B cell (primary cell): ENCODE measurements at regions not wholly inside any gene's neighbourhood (a gene's known extent, or its start where the extent isn't known, plus 50 kb on each side); places are given as distances from the start of the nearest gene placed in this dataset.

Source experiments
- ATAC-seq: fragments of 200-7000 bp; cut with Tn5 transposase; one replicate; pipeline ENCODE4 v1.10.0; 2021; ENCODE audit warnings: low read depth, mild to moderate bottlenecking, moderate number of reproducible peaks, moderate library complexity
- CTCF ChIA-PET: fragments of 350-600 bp; sonication (Branson Sonifier 250); formaldehyde crosslinking; loops from one replicate; lab custom pipeline; 2021; ENCODE audit warnings: antibody characterized with exemption, inconsistent platforms; lab: Charles Lee
- POLR2A ChIA-PET: fragments of 350-600 bp; sonication (Branson Sonifier 250); formaldehyde crosslinking; loops from one replicate; lab custom pipeline; 2021; ENCODE audit warnings: antibody characterized with exemption; lab: Charles Lee
- DNase-seq: peaks from one replicate; pipeline ENCODE4 v3.0.0; 2013
- H2AFZ ChIP-seq: 2 replicates; pipeline ENCODE4 v1.6.1; 2012; ENCODE audit warnings: mild to moderate bottlenecking, low read depth, low read length; ENCODE audit not compliant: insufficient read depth, poor library complexity, severe bottlenecking
- H3K27ac ChIP-seq, 2 donors: 1 replicate in 1 of 2; 2 replicates in 1 of 2; pipeline ENCODE4 v1.5.1; 2012 to 2013; ENCODE audit warnings: low read length in 2 of 2, mild to moderate bottlenecking in 2 of 2, moderate library complexity in 1 of 2
- H3K27me3 ChIP-seq, 4 experiments: fragments of 200-600 bp in 1 of 4; sonication (generic) in 1 of 4; replicated peaks in 1 of 4; 1 replicate in 2 of 4; 2 replicates in 2 of 4; pipeline versions ENCODE4 v1.6.1 to v1.7.0; 2013 to 2016; ENCODE audit warnings: low read length in 3 of 4, mild to moderate bottlenecking in 2 of 4, mixed read lengths in 1 of 4, moderate library complexity in 1 of 4; ENCODE audit not compliant: insufficient read depth in 4 of 4, control insufficient read depth in 3 of 4; ENCODE audit errors: control extremely low read depth in 1 of 4
- H3K36me3 ChIP-seq, 2 experiments: replicated peaks in 1 of 2; 1 replicate in 1 of 2; 2 replicates in 1 of 2; pipeline versions ENCODE4 v1.6.1 to v1.7.1; 2013; ENCODE audit warnings: low read length in 1 of 2; ENCODE audit not compliant: insufficient read depth in 2 of 2, control insufficient read depth in 1 of 2; ENCODE audit errors: control extremely low read depth in 1 of 2, extremely low read depth in 1 of 2
- H3K4me1 ChIP-seq, 2 donors: fragments of 200-600 bp in 1 of 2; sonication (generic) in 1 of 2; 1 replicate in 1 of 2; 2 replicates in 1 of 2; pipeline versions ENCODE4 v1.5.1 to v1.6.1; 2013 to 2017; ENCODE audit warnings: low read length in 2 of 2; ENCODE audit not compliant: control insufficient read depth in 2 of 2, insufficient read depth in 2 of 2
- H3K4me2 ChIP-seq: replicated peaks from 2 replicates; pipeline ENCODE3; 2012; ENCODE audit warnings: mild to moderate bottlenecking, low read depth, low read length; ENCODE audit not compliant: poor library complexity, severe bottlenecking
- H3K4me3 ChIP-seq, 5 experiments: fragments of 200-600 bp in 1 of 5; sonication (generic) in 1 of 5; 1 replicate in 3 of 5; 2 replicates in 2 of 5; pipeline versions ENCODE4 v1.5.1 to v1.7.0; 2011 to 2016; ENCODE audit warnings: low read length in 4 of 5, mild to moderate bottlenecking in 4 of 5, low read depth in 2 of 5, control low read depth in 1 of 5, moderate library complexity in 1 of 5; ENCODE audit not compliant: insufficient read depth in 1 of 5; ENCODE audit errors: control extremely low read depth in 1 of 5, extremely low read depth in 1 of 5
- H3K79me2 ChIP-seq: fragments of 200-600 bp; sonication (generic); one replicate; pipeline ENCODE4 v1.6.0; 2016; ENCODE audit warnings: low read length; ENCODE audit not compliant: control insufficient read depth, insufficient read depth
- H3K9ac ChIP-seq: fragments of 200-600 bp; sonication (generic); 2 replicates; pipeline ENCODE4 v1.6.1; 2017; ENCODE audit warnings: mild to moderate bottlenecking, low read length, moderate library complexity
- H3K9me3 ChIP-seq, 3 donors: one replicate each; pipeline versions ENCODE4 v1.6.1 to v1.7.1; 2013; ENCODE audit warnings: low read length in 2 of 3; ENCODE audit not compliant: control insufficient read depth in 2 of 3, insufficient read depth in 1 of 3; ENCODE audit errors: control extremely low read depth in 1 of 3
- H4K20me1 ChIP-seq: 2 replicates; pipeline ENCODE4 v1.6.0; 2012; ENCODE audit warnings: mild to moderate bottlenecking, low read length; ENCODE audit not compliant: insufficient read depth, control insufficient read depth, poor library complexity, severe bottlenecking
- H3K27ac Mint-ChIP-seq: one replicate; pipeline ENCODE4 v1.8.0; 2021; ENCODE audit warnings: mixed read lengths
- H3K27me3 Mint-ChIP-seq: one replicate; pipeline ENCODE4 v1.8.0; 2021; ENCODE audit warnings: mixed read lengths
- H3K4me1 Mint-ChIP-seq: one replicate; pipeline ENCODE4 v1.8.0; 2021; ENCODE audit warnings: mixed read lengths
- H3K4me3 Mint-ChIP-seq: one replicate; pipeline ENCODE4 v1.8.0; 2021; ENCODE audit warnings: mixed read lengths
- H3K9me3 Mint-ChIP-seq: one replicate; pipeline ENCODE4 v1.8.0; 2022; ENCODE audit warnings: mixed read lengths; ENCODE audit not compliant: insufficient read depth
- EZH2 ChIP-seq: IDR thresholded peaks from 2 replicates; pipeline ENCODE4 v1.6.1; 2012; ENCODE audit warnings: borderline replicate concordance, low read depth, mild to moderate bottlenecking, moderate library complexity, low read length; ENCODE audit not compliant: insufficient read depth, poor library complexity, severe bottlenecking
- WGBS: methylation state at CpG from one replicate; pipeline ENCODE4 v1.1.5; 2013; ENCODE audit warnings: missing lambda C conversion rate; ENCODE audit not compliant: insufficient coverage; 5-methylcytosine and 5-hydroxymethylcytosine counted together
- intact Hi-C: fragments of 100-400 bp; cut with micrococcal nuclease; formaldehyde crosslinking; loops from one replicate; pipeline ENCODE4 v1.10.0; 2022
- TF ChIP-seq, protein P1 (sequence below): fragments of 200-600 bp; IDR thresholded peaks from one replicate; pipeline ENCODE4 v1.8.0; 2022; ENCODE audit warnings: antibody characterized with exemption, mild to moderate bottlenecking

DNA sequence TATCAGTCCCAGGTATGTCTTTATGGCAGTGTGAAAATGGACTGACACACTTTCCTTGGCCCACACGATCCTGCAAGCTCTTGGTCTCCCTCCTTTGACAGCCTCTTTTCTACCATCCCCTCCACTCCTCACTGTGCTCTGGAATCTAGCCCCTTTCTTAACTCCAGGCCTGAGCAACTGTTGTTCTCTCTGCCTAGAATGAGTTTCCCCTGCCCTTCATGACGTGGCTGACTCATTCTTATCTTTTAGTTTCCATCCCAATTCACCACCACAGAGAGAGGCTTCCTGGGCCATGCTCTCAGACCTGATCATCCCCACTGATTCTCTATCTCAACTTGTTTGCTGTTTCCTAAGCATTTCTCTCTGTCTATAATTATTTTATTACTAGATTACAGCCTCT, 157.4 kb upstream of the HMGA2 start:
- Histone ChIP-seq H3K27ac (no peak overlapping the region), H3K4me3 (no peak overlapping the region), H3K4me1 (no peaks in the 10 kb centered on the region), H3K4me2 (no peak overlapping the region), H3K79me2 (no peaks in the 10 kb centered on the region), H4K20me1 (no peaks in the 10 kb centered on the region), H3K27me3 (no peaks in the 10 kb centered on the region), H3K9me3 (no peaks in the 10 kb centered on the region), H3K9ac (no peak overlapping the region), H3K36me3 (no peaks in the 10 kb centered on the region), H2AFZ (no peak overlapping the region)
- ChIA-PET POLR2A (no interaction called here), CTCF (no interaction called here)
- no peak overlapping the region for H3K27ac Mint-ChIP-seq
- H3K4me3 Mint-ChIP-seq, result no peak overlapping the region
- ATAC-seq, result no peak
- TF ChIP-seq EZH2, result no peak
- TF ChIP-seq, protein P1, sequence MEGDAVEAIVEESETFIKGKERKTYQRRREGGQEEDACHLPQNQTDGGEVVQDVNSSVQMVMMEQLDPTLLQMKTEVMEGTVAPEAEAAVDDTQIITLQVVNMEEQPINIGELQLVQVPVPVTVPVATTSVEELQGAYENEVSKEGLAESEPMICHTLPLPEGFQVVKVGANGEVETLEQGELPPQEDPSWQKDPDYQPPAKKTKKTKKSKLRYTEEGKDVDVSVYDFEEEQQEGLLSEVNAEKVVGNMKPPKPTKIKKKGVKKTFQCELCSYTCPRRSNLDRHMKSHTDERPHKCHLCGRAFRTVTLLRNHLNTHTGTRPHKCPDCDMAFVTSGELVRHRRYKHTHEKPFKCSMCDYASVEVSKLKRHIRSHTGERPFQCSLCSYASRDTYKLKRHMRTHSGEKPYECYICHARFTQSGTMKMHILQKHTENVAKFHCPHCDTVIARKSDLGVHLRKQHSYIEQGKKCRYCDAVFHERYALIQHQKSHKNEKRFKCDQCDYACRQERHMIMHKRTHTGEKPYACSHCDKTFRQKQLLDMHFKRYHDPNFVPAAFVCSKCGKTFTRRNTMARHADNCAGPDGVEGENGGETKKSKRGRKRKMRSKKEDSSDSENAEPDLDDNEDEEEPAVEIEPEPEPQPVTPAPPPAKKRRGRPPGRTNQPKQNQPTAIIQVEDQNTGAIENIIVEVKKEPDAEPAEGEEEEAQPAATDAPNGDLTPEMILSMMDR, result no peak
- WGBS, result 66% methylated on average over 2 of the region's 2 CpGs
- intact Hi-C loops, result no loop called here
- H3K4me1 Mint-ChIP-seq, result no peaks in the 10 kb centered on the region
- no peak for DNase-seq
- H3K27me3 Mint-ChIP-seq, result peaks cover 3% of the 10 kb centered on the region
- no peaks in the 10 kb centered on the region for H3K9me3 Mint-ChIP-seq

- H3K36me3 ChIP-seq, result no peaks in the 10 kb centered on the region
- H3K27ac ChIP-seq, result no peak overlapping the region
- no peaks in the 10 kb centered on the region for H3K79me2 ChIP-seq
- TF ChIP-seq EZH2, result no peak
- no peak for DNase-seq
- Mint-ChIP-seq H3K4me3 (no peak overlapping the region), H3K27ac (no peak overlapping the region), H3K27me3 (peaks cover 3% of the 10 kb centered on the region), H3K4me1 (no peaks in the 10 kb centered on the region), H3K9me3 (no peaks in the 10 kb centered on the region)
- H3K27me3 ChIP-seq, result no peaks in the 10 kb centered on the region
- ATAC-seq, result no peak
- H3K9me3 ChIP-seq, result no peaks in the 10 kb centered on the region
- H3K4me3 ChIP-seq, result no peak overlapping the region
- ChIA-PET CTCF (no interaction called here), POLR2A (no interaction called here)
- WGBS, result 70% methylated on average over 5 of the region's 9 CpGs
- H2AFZ ChIP-seq, result no peak overlapping the region
- intact Hi-C loops, result no loop called here
- no peak overlapping the region for H3K4me2 ChIP-seq
- no peaks in the 10 kb centered on the region for H3K4me1 ChIP-seq
- no peaks in the 10 kb centered on the region for H4K20me1 ChIP-seq
- H3K9ac ChIP-seq, result no peak overlapping the region
These were observed 156.4 kb upstream of the HMGA2 start for GRCh38 chr12:65667932-65668331.
